SW 1271 (cell line): ENCODE measurements at regions not wholly inside any gene's neighbourhood (a gene's known extent, or its start where the extent isn't known, plus 50 kb on each side); places are given as distances from the start of the nearest gene placed in this dataset.
"Not testable (repeated sequence)": the region's sequence is repeated elsewhere in the genome, so short reads cannot be mapped to it uniquely, and the experiment has no call there.

Experiments
- DNase-seq, 2 experiments: peaks; one replicate each; lab custom pipeline; 2025; lab: John Stamatoyannopoulos, UW

- DNase-seq: not testable (repeated sequence)
Observed at GRCh38 chr2:51779723-51780122, 747.8 kb upstream of the NRXN1 start.

- DNase-seq: no peak
Observed at GRCh38 chr2:51778806-51779205, 746.9 kb upstream of the NRXN1 start.

DNA sequence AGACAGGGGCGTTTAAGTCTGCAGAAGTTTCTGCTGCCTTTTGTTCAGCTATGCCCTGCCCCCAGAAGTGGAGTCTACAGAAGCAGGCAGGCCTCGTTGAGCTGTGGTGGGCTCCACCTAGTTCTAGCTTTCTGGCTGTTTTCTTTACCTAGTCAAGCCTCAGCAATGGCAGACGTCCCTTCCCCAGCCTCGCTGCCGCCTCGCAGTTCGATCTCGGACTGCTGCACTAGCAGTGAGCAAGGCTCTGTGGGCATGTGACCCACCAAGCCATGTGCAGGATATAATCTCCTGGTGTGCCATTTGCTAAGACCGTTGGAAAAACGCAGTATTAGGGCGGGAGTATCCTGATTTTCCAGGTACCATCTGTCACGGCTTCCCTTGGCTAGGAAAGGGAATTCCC is 742.7 kb upstream of the NRXN1 start:
- DNase-seq: not testable (repeated sequence)

DNA sequence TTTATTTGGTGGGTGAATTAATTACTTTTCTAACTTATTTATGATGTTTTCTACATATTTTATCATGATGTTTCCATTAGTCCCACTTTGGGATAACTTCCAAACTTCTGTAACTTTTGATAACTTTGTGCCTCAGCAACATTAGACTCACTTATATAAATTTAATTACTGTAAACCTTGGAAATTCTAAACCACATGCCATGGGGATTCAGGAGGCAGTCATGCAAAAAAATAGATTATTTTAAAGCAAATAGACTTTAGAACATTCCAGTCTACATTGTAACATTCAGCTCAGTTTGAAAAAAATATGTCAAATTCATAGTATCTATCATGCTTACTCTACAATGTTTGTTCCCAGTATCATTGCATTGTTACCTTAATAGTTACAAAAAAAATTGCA is 728.5 kb upstream of the NRXN1 start:
- DNase-seq: no peak

- no peak for DNase-seq
Observed at GRCh38 chr2:51758081-51758480, 726.1 kb upstream of the NRXN1 start.

DNA sequence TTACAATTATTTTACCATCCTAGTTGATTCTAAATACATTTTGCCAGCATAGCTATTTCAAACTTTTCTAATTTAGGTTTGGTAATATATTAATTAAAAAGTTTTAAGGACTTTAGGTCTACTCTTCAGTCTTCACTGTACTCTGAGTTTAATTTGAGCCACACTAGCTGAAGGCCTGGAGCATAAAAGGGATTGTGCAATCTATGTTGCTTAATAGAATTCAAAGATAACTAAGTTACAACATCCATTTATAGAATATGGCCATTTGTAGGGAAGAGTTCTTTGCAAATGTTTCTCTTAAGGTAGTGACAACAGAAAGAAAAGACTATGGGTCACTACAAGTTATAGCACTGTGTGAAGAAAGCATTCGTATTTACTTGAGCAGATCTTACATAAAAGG is 702.2 kb upstream of the NRXN1 start:
- DNase-seq: no peak

- no peak for DNase-seq
Observed at GRCh38 chr2:51723691-51724090, 691.8 kb upstream of the NRXN1 start.

- DNase-seq: no peak
Observed at GRCh38 chr2:51722311-51722710, 690.4 kb upstream of the NRXN1 start.

GRCh38 chr2:51720826-51721225 is 688.9 kb upstream of the NRXN1 start:
- DNase-seq: no peak

DNA sequence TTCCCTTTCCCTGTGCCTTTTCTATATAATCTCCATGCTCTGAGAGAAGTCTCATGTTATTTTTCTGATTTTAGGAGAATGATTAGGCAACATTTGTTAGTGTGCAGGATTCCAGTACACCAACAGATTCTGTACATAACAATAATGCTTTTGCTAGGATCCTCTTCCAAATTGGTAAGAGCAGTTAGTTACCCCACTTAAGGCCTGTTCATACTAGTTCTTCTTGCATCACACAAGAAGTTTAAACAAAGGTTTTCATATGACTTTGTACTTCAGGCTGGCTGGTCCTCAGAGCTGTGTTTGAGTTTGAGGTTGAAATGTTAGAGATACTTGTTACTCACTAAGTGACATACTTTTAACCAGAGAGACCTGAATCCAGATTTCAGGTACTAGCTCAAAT is 686.9 kb upstream of the NRXN1 start:
- DNase-seq: no peak

DNA sequence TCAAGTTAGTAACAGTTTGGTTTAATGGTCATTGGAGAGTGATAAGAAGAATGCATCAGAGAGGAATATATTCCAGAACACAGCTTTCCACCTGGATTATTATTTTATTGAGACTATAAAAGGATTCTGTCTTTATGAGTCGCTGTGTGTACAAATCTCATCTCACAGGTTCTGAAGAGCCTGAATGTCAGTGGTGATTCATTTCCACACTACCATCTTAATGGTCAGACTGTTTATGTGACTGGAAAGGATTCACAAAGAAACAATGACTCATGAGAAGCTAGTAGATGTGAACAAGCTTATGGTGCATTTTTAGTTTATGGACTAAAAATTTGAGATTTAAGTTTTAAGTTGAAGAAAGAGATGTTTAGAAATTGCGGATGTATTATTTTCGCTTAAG is 685.4 kb upstream of the NRXN1 start:
- DNase-seq: no peak

DNA sequence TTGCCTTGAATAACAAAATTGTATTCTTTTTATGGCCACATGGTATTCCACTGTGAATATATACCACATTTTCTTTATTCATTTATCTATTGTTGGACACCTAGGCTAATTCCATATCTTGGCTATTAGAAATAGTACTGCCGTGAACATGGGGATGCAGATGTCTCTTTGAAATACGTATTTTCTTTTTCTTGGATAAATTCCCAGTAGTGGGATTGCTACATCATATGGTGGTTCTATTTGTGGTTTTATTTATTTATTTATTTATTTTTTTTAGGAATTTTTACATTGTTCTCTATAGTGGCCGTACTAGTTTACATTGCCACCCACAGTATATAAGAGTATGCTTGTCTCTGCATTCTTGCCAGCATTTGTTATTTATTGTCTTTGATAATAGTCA is 679.8 kb upstream of the NRXN1 start:
- DNase-seq: no peak

GRCh38 chr2:51710222-51710621 is 678.3 kb upstream of the NRXN1 start:
- DNase-seq: no peak

DNA sequence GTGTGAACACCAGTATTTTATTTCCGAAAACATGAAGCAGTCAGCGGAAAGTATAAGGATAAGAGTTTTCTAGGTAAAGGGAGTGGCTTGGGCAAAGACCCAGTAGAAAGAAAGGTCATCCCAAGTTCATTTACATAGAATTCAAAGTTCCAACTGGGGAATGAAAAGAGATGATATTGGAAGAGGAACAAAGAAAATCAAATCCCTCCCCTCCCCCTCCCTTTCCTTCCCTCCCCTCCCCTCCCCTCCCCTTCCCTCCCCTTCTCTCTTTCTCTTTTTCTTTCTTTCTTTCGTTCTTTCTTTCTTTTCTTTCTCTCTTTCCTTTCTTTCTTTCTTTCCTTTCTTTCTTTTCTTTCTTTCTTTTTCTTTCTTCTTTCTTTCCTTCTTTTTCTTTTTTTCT is 675.7 kb upstream of the NRXN1 start:
- DNase-seq: no peak

DNA sequence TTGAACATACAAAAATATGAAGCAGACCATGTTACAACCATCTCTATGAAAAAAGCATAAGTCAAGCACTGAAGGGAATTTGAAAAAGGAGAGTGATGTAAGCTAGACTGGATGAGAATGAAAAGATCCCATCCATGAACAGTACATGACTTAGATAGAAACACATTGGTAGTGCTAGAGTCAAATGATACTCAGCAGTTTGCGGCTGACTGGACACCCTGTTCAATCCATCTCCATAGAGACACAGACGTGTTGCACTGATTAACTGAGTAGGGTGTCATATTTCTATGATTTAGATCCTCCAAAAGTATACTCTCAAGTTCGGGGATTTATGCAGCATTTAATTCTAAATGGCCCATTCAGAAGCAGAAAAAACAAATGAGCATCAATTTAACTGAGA is 674.3 kb upstream of the NRXN1 start:
- no peak for DNase-seq

GRCh38 chr2:51705417-51705816 is 673.5 kb upstream of the NRXN1 start:
- no peak for DNase-seq

DNA sequence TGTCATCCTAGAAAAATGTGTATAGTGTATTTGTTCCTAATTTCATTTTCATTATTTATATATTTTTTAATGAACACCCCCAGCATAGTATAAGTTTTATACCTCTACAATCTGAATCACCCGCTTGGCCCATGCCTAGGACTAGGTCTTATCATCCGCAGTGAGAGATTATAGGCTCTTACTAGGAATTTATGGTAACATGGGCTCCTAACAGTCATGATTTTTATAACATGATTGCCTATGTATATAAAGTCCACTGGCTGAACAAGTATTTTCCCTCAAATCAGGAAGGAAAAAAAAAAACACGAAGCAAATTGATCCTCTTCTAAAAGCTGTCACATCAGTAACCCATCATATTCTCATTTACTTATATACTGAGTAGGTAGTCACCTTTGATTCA is 666.1 kb upstream of the NRXN1 start:
- DNase-seq: no peak

- DNase-seq: no peak
Observed at GRCh38 chr2:51697095-51697494, 665.2 kb upstream of the NRXN1 start.

DNA sequence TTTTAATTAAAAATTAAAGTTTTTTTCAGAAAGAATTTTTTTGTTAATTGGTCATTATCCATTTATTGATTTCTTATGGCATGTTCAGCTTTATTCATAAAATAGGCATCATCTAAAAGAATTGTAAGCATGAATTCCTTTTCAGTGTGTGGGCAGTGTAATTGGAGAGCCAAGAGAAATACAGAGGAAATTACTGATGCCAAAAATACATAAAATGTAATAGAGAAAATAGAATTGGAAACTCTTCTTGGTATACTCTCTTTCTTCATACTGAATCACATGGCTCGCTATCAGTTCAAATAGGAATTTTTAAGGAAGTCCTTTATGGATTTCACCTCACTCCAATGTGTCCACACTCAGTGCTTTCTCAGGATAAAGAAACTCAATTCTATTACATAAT is 663.6 kb upstream of the NRXN1 start:
- no peak for DNase-seq

GRCh38 chr2:51693640-51694039 is 661.7 kb upstream of the NRXN1 start:
- DNase-seq: no peak

DNA sequence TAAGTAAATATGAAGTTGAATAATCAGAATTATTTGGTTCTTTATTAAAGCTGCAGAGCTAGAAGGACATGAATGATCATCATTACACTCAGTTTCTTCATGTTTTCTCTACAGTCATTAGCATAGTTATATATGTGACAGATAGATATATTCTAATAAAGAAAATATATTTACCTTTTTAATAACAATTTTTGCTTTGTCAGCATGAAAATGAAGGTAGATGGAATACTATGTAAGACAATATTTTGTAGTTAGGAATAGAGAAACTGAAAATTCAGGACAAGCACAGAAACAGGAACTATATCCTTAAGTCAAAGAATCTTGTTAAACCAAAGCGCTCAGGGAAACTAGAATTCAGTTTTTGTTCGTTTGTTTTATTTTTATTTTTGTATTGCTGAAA is 649.9 kb upstream of the NRXN1 start:
- DNase-seq: no peak

DNA sequence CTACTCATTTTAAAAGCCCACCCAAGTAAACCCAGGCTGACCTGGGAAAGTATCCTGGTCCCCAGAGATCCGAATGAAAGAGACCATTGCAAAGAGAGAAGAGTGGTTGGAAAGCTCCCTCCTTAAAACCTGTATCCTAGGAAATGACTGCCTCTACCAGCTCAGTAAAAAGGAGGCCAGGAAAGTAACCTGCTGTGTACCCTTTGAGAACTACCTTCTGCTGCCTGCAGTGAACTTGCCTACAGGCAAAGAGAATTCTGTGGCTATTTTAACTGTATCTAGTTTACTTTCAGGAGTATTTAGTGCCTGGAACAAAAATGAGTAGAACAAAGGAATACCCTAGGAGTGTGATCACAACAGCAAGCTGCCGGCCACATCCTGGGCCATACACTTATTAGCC is 641.7 kb upstream of the NRXN1 start:
- no peak for DNase-seq

- DNase-seq: no peak
Observed at GRCh38 chr2:51667679-51668078, 635.7 kb upstream of the NRXN1 start.

- DNase-seq: no peak
Observed at GRCh38 chr2:51662187-51662586, 630.3 kb upstream of the NRXN1 start.

- no peak for DNase-seq
Observed at GRCh38 chr2:51657849-51658248, 625.9 kb upstream of the NRXN1 start.
